Neutrophil (primary cell): ENCODE measurements at regions not wholly inside any gene's neighbourhood (a gene's known extent, or its start where the extent isn't known, plus 50 kb on each side); places are given as distances from the start of the nearest gene placed in this dataset.

ENCODE experiments used
- H3K27ac ChIP-seq: fragments of 200-600 bp; sonication (generic); 2 replicates; pipeline ENCODE4 v1.5.1; 2016; ENCODE audit warnings: mild to moderate bottlenecking, moderate library complexity
- H3K27me3 ChIP-seq: fragments of 200-600 bp; sonication (generic); 2 replicates; pipeline ENCODE4 v1.6.0; 2016; ENCODE audit warnings: mild to moderate bottlenecking
- H3K36me3 ChIP-seq: fragments of 200-600 bp; sonication (generic); 2 replicates; pipeline ENCODE4 v1.5.1; 2017
- H3K4me1 ChIP-seq, 2 experiments: fragments of 200-600 bp in 1 of 2; sonication (generic) in 1 of 2; 1 replicate in 1 of 2; 2 replicates in 1 of 2; pipeline versions ENCODE4 v1.5.1 to v1.6.1; 2013 to 2016; ENCODE audit warnings: low read depth in 1 of 2, low read length in 1 of 2, mild to moderate bottlenecking in 1 of 2, moderate library complexity in 1 of 2; ENCODE audit not compliant: control insufficient read depth in 1 of 2, insufficient read depth in 1 of 2
- H3K4me3 ChIP-seq, 2 experiments: fragments of 200-600 bp in 1 of 2; sonication (generic) in 1 of 2; 1 replicate in 1 of 2; 2 replicates in 1 of 2; pipeline ENCODE4 v1.5.1; 2013 to 2016; ENCODE audit warnings: low read depth in 1 of 2, low read length in 1 of 2, mild to moderate bottlenecking in 1 of 2, moderate library complexity in 1 of 2
- H3K9me3 ChIP-seq: fragments of 200-600 bp; sonication (generic); 2 replicates; pipeline ENCODE4 v1.5.1; 2016
- TF ChIP-seq, protein P1 (sequence below): fragments of 200-600 bp; sonication (generic); IDR thresholded peaks from 2 replicates; pipeline ENCODE4 v1.5.1; 2016; ENCODE audit warnings: antibody characterized with exemption

DNA sequence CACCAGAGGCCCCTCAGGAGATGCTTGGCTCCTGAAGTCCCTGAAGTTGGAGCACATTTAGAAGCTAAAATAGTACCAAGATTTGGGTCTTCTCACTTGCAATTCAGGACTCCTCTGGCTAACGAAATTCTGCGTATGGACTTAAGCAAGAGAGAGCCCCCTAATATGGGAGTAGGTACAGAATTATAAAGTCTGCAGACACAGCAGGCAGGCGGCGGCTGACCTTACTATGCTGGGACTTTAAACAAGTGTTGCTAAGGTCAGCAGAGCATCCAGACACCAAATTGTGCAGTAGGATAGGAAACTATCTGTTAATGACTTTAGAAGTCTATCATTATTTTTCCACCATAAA, 104.5 kb upstream of the PDE4B start:
- no peaks in the 10 kb centered on the region for H3K27me3 ChIP-seq
- no peak overlapping the region for H3K4me3 ChIP-seq
- TF ChIP-seq, protein P1, sequence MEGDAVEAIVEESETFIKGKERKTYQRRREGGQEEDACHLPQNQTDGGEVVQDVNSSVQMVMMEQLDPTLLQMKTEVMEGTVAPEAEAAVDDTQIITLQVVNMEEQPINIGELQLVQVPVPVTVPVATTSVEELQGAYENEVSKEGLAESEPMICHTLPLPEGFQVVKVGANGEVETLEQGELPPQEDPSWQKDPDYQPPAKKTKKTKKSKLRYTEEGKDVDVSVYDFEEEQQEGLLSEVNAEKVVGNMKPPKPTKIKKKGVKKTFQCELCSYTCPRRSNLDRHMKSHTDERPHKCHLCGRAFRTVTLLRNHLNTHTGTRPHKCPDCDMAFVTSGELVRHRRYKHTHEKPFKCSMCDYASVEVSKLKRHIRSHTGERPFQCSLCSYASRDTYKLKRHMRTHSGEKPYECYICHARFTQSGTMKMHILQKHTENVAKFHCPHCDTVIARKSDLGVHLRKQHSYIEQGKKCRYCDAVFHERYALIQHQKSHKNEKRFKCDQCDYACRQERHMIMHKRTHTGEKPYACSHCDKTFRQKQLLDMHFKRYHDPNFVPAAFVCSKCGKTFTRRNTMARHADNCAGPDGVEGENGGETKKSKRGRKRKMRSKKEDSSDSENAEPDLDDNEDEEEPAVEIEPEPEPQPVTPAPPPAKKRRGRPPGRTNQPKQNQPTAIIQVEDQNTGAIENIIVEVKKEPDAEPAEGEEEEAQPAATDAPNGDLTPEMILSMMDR, result no peak
- no peaks in the 10 kb centered on the region for H3K9me3 ChIP-seq
- H3K27ac ChIP-seq, result no peak overlapping the region
- H3K4me1 ChIP-seq, result no peaks in the 10 kb centered on the region
- no peaks in the 10 kb centered on the region for H3K36me3 ChIP-seq

DNA sequence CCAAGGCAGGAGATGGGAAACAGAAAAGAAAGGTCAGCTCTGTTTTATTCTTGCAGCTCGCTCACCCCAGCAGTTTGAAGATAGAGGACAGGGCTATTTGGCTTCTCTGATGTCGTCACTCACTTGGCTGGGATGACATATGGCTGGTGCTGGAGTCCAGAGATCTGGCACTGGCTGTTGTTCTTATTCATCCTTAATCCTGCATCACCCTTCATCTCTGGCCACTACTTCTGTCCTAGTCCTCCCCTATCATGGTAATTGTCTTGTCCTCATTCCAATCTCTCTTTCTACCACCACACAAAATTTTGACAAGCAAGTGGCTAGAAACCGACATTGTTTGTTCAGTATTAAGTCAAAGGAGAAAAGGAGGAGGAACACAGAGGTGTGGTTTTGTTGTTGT, 103.8 kb upstream of the PDE4B start:
- H3K27ac ChIP-seq, result no peak overlapping the region
- no peaks in the 10 kb centered on the region for H3K27me3 ChIP-seq

DNA sequence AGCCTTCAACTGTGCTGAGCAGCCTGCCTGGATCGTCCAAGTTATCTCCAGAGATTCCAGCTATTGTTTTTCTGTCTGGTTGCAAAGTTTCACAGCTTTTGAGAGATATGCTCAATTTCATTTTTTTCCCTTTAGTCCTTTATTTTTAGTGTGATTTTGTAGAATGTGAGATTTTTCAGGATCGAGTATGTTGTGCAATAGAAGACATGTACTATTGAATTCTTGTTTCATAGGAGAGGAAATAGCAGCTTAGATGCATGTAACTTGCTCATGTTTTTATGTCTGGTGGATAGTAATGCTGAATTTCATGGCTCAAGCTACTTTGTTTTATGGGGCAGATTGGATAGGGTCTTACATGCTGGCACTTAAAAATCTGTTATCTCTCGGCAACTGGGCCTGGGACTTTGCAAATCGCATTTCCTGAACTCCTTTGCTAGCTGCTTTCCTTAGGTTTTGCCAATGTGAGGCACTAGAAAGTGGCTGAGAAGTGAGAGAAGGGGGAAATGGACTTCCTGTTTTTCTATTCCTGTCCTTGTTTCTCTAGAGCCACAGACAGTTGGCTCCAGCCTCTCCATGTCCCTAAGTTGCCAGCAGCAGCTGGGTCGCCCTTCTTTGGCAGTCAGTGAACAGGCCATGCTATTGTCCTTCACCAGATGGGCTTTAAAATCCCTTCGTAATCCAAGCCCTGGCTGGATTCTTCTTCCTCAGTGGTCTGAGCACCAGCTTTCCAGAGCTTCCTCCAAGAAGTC, 101.4 kb upstream of the PDE4B start:
- H3K4me1 ChIP-seq, result no peaks in the 10 kb centered on the region
- no peak overlapping the region for H3K4me3 ChIP-seq
- H3K27me3 ChIP-seq, result no peaks in the 10 kb centered on the region
- H3K9me3 ChIP-seq, result no peaks in the 10 kb centered on the region
- TF ChIP-seq, protein P1, result no peak
- no peak overlapping the region for H3K27ac ChIP-seq
- H3K36me3 ChIP-seq, result no peaks in the 10 kb centered on the region

More for the DNA sequence above, 103.8 kb upstream of the PDE4B start:
- Histone ChIP-seq H3K4me1 (no peaks in the 10 kb centered on the region), H3K36me3 (no peaks in the 10 kb centered on the region), H3K4me3 (no peak overlapping the region), H3K9me3 (no peaks in the 10 kb centered on the region)
- TF ChIP-seq, protein P1, result no peak

DNA sequence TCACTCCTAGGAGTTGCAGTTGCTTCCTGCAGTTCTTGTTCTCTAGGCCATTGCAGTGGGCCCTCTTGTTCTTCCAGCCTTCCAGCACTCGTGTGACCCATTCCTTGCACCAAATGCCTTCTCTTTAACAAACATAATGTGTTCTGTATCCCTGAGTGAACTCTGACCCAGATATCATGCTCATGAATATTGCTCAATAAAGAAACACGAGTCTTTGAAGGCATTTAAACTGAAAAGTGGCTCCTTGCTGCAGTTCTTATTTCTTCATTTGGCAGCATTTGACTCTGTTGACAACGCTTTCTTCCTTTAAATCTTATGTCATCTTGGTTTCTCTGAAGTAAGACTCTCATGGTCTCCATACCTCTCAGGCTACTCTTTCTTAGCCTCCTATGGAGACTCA, 100.7 kb upstream of the PDE4B start:
- no peaks in the 10 kb centered on the region for H3K4me1 ChIP-seq
- H3K9me3 ChIP-seq, result no peaks in the 10 kb centered on the region
- TF ChIP-seq, protein P1, result no peak
- H3K36me3 ChIP-seq, result no peaks in the 10 kb centered on the region
- H3K27ac ChIP-seq, result no peak overlapping the region
- H3K27me3 ChIP-seq, result no peaks in the 10 kb centered on the region
- no peak overlapping the region for H3K4me3 ChIP-seq

DNA sequence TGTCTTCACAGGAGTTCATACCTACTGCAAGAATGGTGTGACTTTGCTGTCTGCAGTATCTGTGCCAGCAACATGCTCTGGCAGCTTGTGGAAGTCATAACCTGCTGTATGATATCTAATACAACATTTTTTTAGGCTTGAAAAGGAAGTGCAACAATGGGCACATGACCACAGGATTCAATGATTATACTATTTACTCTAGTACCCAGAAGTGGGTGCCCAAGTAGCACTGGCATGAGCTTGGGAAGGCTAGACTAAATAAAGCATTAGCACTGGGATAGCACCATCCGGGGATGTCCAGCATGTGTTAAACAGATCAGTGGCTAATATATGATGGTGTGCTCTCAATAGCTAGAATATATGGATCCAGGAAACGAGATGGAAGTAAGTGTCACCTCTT, 98.6 kb upstream of the PDE4B start:
- H3K27ac ChIP-seq, result no peak overlapping the region
- TF ChIP-seq, protein P1, result no peak
- no peaks in the 10 kb centered on the region for H3K4me1 ChIP-seq
- H3K4me3 ChIP-seq, result no peak overlapping the region
- no peaks in the 10 kb centered on the region for H3K9me3 ChIP-seq
- H3K36me3 ChIP-seq, result no peaks in the 10 kb centered on the region
- no peaks in the 10 kb centered on the region for H3K27me3 ChIP-seq
